AG20443 (cell line): ENCODE measurements at regions not wholly inside any gene's neighbourhood (a gene's known extent, or its start where the extent isn't known, plus 50 kb on each side); places are given as distances from the start of the nearest gene placed in this dataset.

Source experiments
- DNase-seq: peaks from one replicate; pipeline ENCODE4 v3.0.0; 2012; ENCODE audit warnings: low spot score, mixed read lengths

- DNase-seq, result peak; percentile 95
Observed at GRCh38 chr10:78543749-78544362, 510.2 kb downstream of the RPS24 start.

GRCh38 chr10:78544423-78545090, 510.9 kb downstream of the RPS24 start:
- no peak for DNase-seq

- no peak for DNase-seq
Observed at GRCh38 chr10:78545756-78546155, 512.1 kb downstream of the RPS24 start.

- DNase-seq, result no peak
Observed at GRCh38 chr10:78547397-78547796, 513.7 kb downstream of the RPS24 start.

- no peak for DNase-seq
Observed at GRCh38 chr10:78547905-78548304, 514.2 kb downstream of the RPS24 start.

GRCh38 chr10:78548369-78548768, 514.7 kb downstream of the RPS24 start:
- DNase-seq, result no peak

- DNase-seq, result no peak
Observed at GRCh38 chr10:78549140-78549935, 515.7 kb downstream of the RPS24 start.

GRCh38 chr10:78550090-78550489, 516.4 kb downstream of the RPS24 start:
- no peak for DNase-seq

- DNase-seq, result no peak
Observed at GRCh38 chr10:78550716-78551115, 517.1 kb downstream of the RPS24 start.

- no peak for DNase-seq
Observed at GRCh38 chr10:78551184-78552005, 517.4 kb upstream of the ZMIZ1 start.

GRCh38 chr10:78552261-78552811, 516.4 kb upstream of the ZMIZ1 start:
- peak; percentile 82 for DNase-seq

GRCh38 chr10:78553792-78554191, 515.0 kb upstream of the ZMIZ1 start:
- no peak for DNase-seq

GRCh38 chr10:78555128-78555527, 513.6 kb upstream of the ZMIZ1 start:
- no peak for DNase-seq

- no peak for DNase-seq
Observed at GRCh38 chr10:78556705-78557432, 511.9 kb upstream of the ZMIZ1 start.

GRCh38 chr10:78557433-78557925, 511.3 kb upstream of the ZMIZ1 start:
- DNase-seq, result no peak

- DNase-seq, result no peak
Observed at GRCh38 chr10:78559661-78560340, 509.0 kb upstream of the ZMIZ1 start.

GRCh38 chr10:78560341-78560688, 508.5 kb upstream of the ZMIZ1 start:
- DNase-seq, result no peak

- DNase-seq, result no peak
Observed at GRCh38 chr10:78563314-78563713, 505.5 kb upstream of the ZMIZ1 start.

GRCh38 chr10:78565841-78566240, 502.9 kb upstream of the ZMIZ1 start:
- DNase-seq, result no peak

- DNase-seq, result peak; percentile 49
Observed at GRCh38 chr10:78566284-78567111, 502.3 kb upstream of the ZMIZ1 start.
